ENCODE measurements at regions not wholly inside any gene's neighbourhood (a gene's known extent, or its start where the extent isn't known, plus 50 kb on each side); places are given as distances from the start of the nearest gene placed in this dataset.

GRCh38 chr4:153115322-153116290, 88.6 kb upstream of the TRIM2 start:
- peaks cover 3% of the 10 kb centered on the region for H3K4me1 Mint-ChIP-seq
- H3K4me3 ChIP-seq, result no peak overlapping the region
- H3K36me3 Mint-ChIP-seq, result no peaks in the 10 kb centered on the region
- no peak for DNase-seq (ENCODE audit: low spot score)
- H3K9me3 Mint-ChIP-seq, result no peaks in the 10 kb centered on the region
- peaks cover 6% of the 10 kb centered on the region for H3K27me3 Mint-ChIP-seq (ENCODE audit: insufficient read depth, low read depth)
- no peaks in the 10 kb centered on the region for H4K20me1 ChIP-seq (ENCODE audit: low read depth)
- H2AFZ ChIP-seq (replicated peaks), result no peak overlapping the region
- no peaks in the 10 kb centered on the region for H3F3A ChIP-seq (ENCODE audit: low read depth)
- H3K4me1 ChIP-seq, result no peaks in the 10 kb centered on the region
- H3K79me2 ChIP-seq (ENCODE audit: low read depth), result no peaks in the 10 kb centered on the region
- TF ChIP-seq EZH2 (IDR thresholded peaks at IDR 0.05) (no peak), EZH2phosphoT487 (IDR thresholded peaks at IDR 0.05) (no peak), CTCF (IDR thresholded peaks at IDR 0.05) (no peak)
- no peak overlapping the region for H3K4me2 ChIP-seq
- no peak overlapping the region for H3K27ac ChIP-seq
- H3K27ac Mint-ChIP-seq, result no peak overlapping the region
- no peaks in the 10 kb centered on the region for H3K9me3 ChIP-seq (ENCODE audit: low read depth)
- H3K27me3 ChIP-seq, result no peaks in the 10 kb centered on the region
- no peaks in the 10 kb centered on the region for H3K36me3 ChIP-seq
- no peak overlapping the region for H3K9ac ChIP-seq
- no peak overlapping the region for H3K4me3 Mint-ChIP-seq

GRCh38 chr4:153116291-153116680, 88.0 kb upstream of the TRIM2 start:
- H3K4me3 Mint-ChIP-seq, result no peak overlapping the region
- Histone ChIP-seq H3K9me3 (ENCODE audit: low read depth) (no peaks in the 10 kb centered on the region), H4K20me1 (ENCODE audit: low read depth) (no peaks in the 10 kb centered on the region), H3K36me3 (no peaks in the 10 kb centered on the region), H2AFZ (replicated peaks) (no peak overlapping the region), H3K9ac (no peak overlapping the region), H3K27ac (no peak overlapping the region), H3F3A (ENCODE audit: low read depth) (no peaks in the 10 kb centered on the region), H3K4me3 (no peak overlapping the region), H3K4me2 (no peak overlapping the region), H3K27me3 (no peaks in the 10 kb centered on the region), H3K4me1 (no peaks in the 10 kb centered on the region), H3K79me2 (ENCODE audit: low read depth) (no peaks in the 10 kb centered on the region)
- no peak for DNase-seq (ENCODE audit: low spot score)
- no peaks in the 10 kb centered on the region for H3K36me3 Mint-ChIP-seq
- TF ChIP-seq EZH2 (IDR thresholded peaks at IDR 0.05), result no peak
- H3K4me1 Mint-ChIP-seq, result peaks cover 3% of the 10 kb centered on the region
- no peaks in the 10 kb centered on the region for H3K9me3 Mint-ChIP-seq
- H3K27me3 Mint-ChIP-seq (ENCODE audit: insufficient read depth, low read depth), result peaks cover 6% of the 10 kb centered on the region
- no peak overlapping the region for H3K27ac Mint-ChIP-seq

GRCh38 chr4:153116801-153117200, 87.4 kb upstream of the TRIM2 start:
- no peaks in the 10 kb centered on the region for H3F3A ChIP-seq (ENCODE audit: low read depth)
- H3K36me3 ChIP-seq, result no peaks in the 10 kb centered on the region
- no peak overlapping the region for H2AFZ ChIP-seq (replicated peaks)
- no peaks in the 10 kb centered on the region for H3K36me3 Mint-ChIP-seq
- peaks cover 3% of the 10 kb centered on the region for H3K4me1 Mint-ChIP-seq
- no peak for DNase-seq (ENCODE audit: low spot score)
- H3K27me3 Mint-ChIP-seq (ENCODE audit: insufficient read depth, low read depth), result peaks cover 6% of the 10 kb centered on the region
- no peak overlapping the region for H3K9ac ChIP-seq
- H3K4me1 ChIP-seq, result no peaks in the 10 kb centered on the region
- no peaks in the 10 kb centered on the region for H3K9me3 Mint-ChIP-seq
- H3K4me3 ChIP-seq, result no peak overlapping the region
- no peaks in the 10 kb centered on the region for H3K27me3 ChIP-seq
- no peak overlapping the region for H3K4me3 Mint-ChIP-seq
- no peak overlapping the region for H3K27ac ChIP-seq
- H3K4me2 ChIP-seq, result no peak overlapping the region
- no peak for TF ChIP-seq CTCF (IDR thresholded peaks at IDR 0.05)
- TF ChIP-seq EZH2 (IDR thresholded peaks at IDR 0.05), result no peak
- TF ChIP-seq EZH2phosphoT487 (IDR thresholded peaks at IDR 0.05), result no peak
- no peaks in the 10 kb centered on the region for H3K79me2 ChIP-seq (ENCODE audit: low read depth)
- H4K20me1 ChIP-seq (ENCODE audit: low read depth), result no peaks in the 10 kb centered on the region
- no peaks in the 10 kb centered on the region for H3K9me3 ChIP-seq (ENCODE audit: low read depth)
- H3K27ac Mint-ChIP-seq, result no peak overlapping the region

GRCh38 chr4:153117554-153117953, 86.7 kb upstream of the TRIM2 start:
- no peaks in the 10 kb centered on the region for H3K27me3 ChIP-seq
- TF ChIP-seq EZH2 (IDR thresholded peaks at IDR 0.05), result no peak
- no peak overlapping the region for H3K9ac ChIP-seq
- Mint-ChIP-seq H3K9me3 (no peaks in the 10 kb centered on the region), H3K27ac (no peak overlapping the region), H3K36me3 (no peaks in the 10 kb centered on the region), H3K4me3 (no peak overlapping the region), H3K27me3 (ENCODE audit: insufficient read depth, low read depth) (peaks cover 6% of the 10 kb centered on the region), H3K4me1 (peaks cover 3% of the 10 kb centered on the region)
- H3K27ac ChIP-seq, result no peak overlapping the region
- H3K4me3 ChIP-seq, result no peak overlapping the region
- no peaks in the 10 kb centered on the region for H3F3A ChIP-seq (ENCODE audit: low read depth)
- no peaks in the 10 kb centered on the region for H3K4me1 ChIP-seq
- H3K9me3 ChIP-seq (ENCODE audit: low read depth), result no peaks in the 10 kb centered on the region
- no peaks in the 10 kb centered on the region for H4K20me1 ChIP-seq (ENCODE audit: low read depth)
- DNase-seq (ENCODE audit: low spot score), result no peak
- H2AFZ ChIP-seq (replicated peaks), result no peak overlapping the region
- H3K79me2 ChIP-seq (ENCODE audit: low read depth), result no peaks in the 10 kb centered on the region
- no peaks in the 10 kb centered on the region for H3K36me3 ChIP-seq
- H3K4me2 ChIP-seq, result no peak overlapping the region

Data from neural progenitor cell (in vitro differentiated cells).